CD4-positive, alpha-beta T cell (primary cell): ENCODE measurements at regions not wholly inside any gene's neighbourhood (a gene's known extent, or its start where the extent isn't known, plus 50 kb on each side); places are given as distances from the start of the nearest gene placed in this dataset.

Experiments used
- ATAC-seq: fragments of 200-7000 bp; cut with Tn5 transposase; one replicate; pipeline ENCODE4 v1.10.0; 2022; ENCODE audit warnings: mild to moderate bottlenecking; ENCODE audit not compliant: poor library complexity
- CTCF ChIA-PET: fragments of 350-600 bp; sonication (Branson Sonifier 250); formaldehyde crosslinking; loops from one replicate; lab custom pipeline; 2021; ENCODE audit warnings: antibody characterized with exemption, inconsistent platforms; lab: Charles Lee
- POLR2A ChIA-PET: fragments of 350-600 bp; sonication (Branson Sonifier 250); formaldehyde crosslinking; loops from one replicate; lab custom pipeline; 2021; ENCODE audit warnings: antibody characterized with exemption, inconsistent platforms; lab: Charles Lee
- DNase-seq, 14 experiments: peaks; one replicate each; pipeline ENCODE4 v3.0.0-alpha.2; 2013 to 2020; ENCODE audit warnings: mixed read lengths in 2 of 14
- H3K27ac ChIP-seq, 2 donors: one replicate each; pipeline versions ENCODE4 v1.5.1 to v1.7.0; 2013; ENCODE audit warnings: low read length in 2 of 2, low read depth in 1 of 2, mild to moderate bottlenecking in 1 of 2
- H3K27me3 ChIP-seq, 2 experiments: 1 replicate in 1 of 2; 2 replicates in 1 of 2; pipeline versions ENCODE4 v1.6.1 to v1.7.0; 2013; ENCODE audit warnings: low read length in 2 of 2, control low read depth in 1 of 2, mild to moderate bottlenecking in 1 of 2, moderate library complexity in 1 of 2; ENCODE audit not compliant: insufficient read depth in 2 of 2, control insufficient read depth in 1 of 2
- H3K36me3 ChIP-seq: one replicate; pipeline ENCODE4 v1.6.1; 2013; ENCODE audit warnings: low read length, control low read depth; ENCODE audit not compliant: insufficient read depth
- H3K4me1 ChIP-seq: one replicate; pipeline ENCODE4 v1.6.1; 2013; ENCODE audit warnings: low read length, control low read depth; ENCODE audit not compliant: insufficient read depth
- H3K4me3 ChIP-seq: one replicate; pipeline ENCODE4 v1.5.1; 2013; ENCODE audit warnings: mild to moderate bottlenecking, low read length, moderate library complexity
- H3K9me3 ChIP-seq, 2 experiments: 1 replicate in 1 of 2; 2 replicates in 1 of 2; pipeline versions ENCODE4 v1.6.1 to v1.7.0; 2013; ENCODE audit warnings: low read length in 2 of 2, mild to moderate bottlenecking in 2 of 2, control low read depth in 1 of 2, moderate library complexity in 1 of 2; ENCODE audit not compliant: control insufficient read depth in 1 of 2, insufficient read depth in 1 of 2
- H3K27ac Mint-ChIP-seq: one replicate; pipeline ENCODE4 v1.8.0; 2020; ENCODE audit warnings: mixed read lengths
- H3K27me3 Mint-ChIP-seq: one replicate; pipeline ENCODE4 v1.8.0; 2021; ENCODE audit warnings: mixed read lengths
- H3K36me3 Mint-ChIP-seq: one replicate; pipeline ENCODE4 v1.8.0; 2021; ENCODE audit warnings: low read depth, mixed read lengths
- H3K4me1 Mint-ChIP-seq: one replicate; pipeline ENCODE4 v1.8.0; 2021; ENCODE audit warnings: low read depth, mixed read lengths
- H3K4me3 Mint-ChIP-seq: one replicate; pipeline ENCODE4 v1.8.0; 2020; ENCODE audit warnings: mild to moderate bottlenecking, mixed read lengths
- H3K9me3 Mint-ChIP-seq: one replicate; pipeline ENCODE4 v1.8.0; 2020; ENCODE audit warnings: mixed read lengths
- intact Hi-C, 2 experiments: fragments of 100-400 bp; cut with DNase I in 1 of 2; cut with micrococcal nuclease in 1 of 2; formaldehyde crosslinking; loops; one replicate each; pipeline versions ENCODE4 v1.15.1 to v1.9.0; 2023 to 2025; cut with DNase I, micrococcal nuclease
- TF ChIP-seq, protein P1 (sequence below): fragments of 200-600 bp; IDR thresholded peaks from one replicate; pipeline ENCODE4 v1.8.0; 2022; ENCODE audit warnings: antibody characterized with exemption, mild to moderate bottlenecking

DNA sequence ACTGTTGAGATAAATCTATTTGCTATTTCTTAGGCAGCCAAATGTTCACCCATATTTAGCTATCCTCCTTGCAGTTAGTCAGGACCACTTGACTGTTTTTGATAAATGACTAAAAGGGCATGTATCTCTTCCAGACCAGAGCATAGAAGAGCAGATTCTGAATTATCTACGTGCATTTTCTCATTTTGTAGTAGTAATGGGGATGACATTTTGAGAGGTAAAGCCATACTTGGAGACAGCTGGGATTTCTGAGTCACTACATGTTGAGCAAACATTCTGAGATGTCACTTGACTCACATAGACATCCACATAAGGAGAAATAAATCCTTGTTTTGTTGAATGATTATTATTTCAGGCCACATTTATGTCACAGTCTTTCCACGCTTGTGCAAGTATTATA lies 297.6 kb downstream of the CDH10 start:
- Mint-ChIP-seq H3K4me1 (no peaks in the 10 kb centered on the region), H3K4me3 (no peak overlapping the region), H3K27me3 (no peaks in the 10 kb centered on the region), H3K9me3 (peaks cover 8% of the 10 kb centered on the region), H3K36me3 (no peaks in the 10 kb centered on the region), H3K27ac (no peak overlapping the region)
- ChIA-PET POLR2A (no interaction called here), CTCF (no interaction called here)
- ATAC-seq (no peak), DNase-seq (no peak)
- intact Hi-C loops, result no loop called here
- H3K27me3 ChIP-seq, result no peaks in the 10 kb centered on the region
- H3K36me3 ChIP-seq, result no peaks in the 10 kb centered on the region
- H3K27ac ChIP-seq, result no peak overlapping the region
- peaks cover 0 to 18% of the 10 kb centered on the region in 2 experiments for H3K9me3 ChIP-seq
- H3K4me3 ChIP-seq, result no peak overlapping the region
- TF ChIP-seq, protein P1, sequence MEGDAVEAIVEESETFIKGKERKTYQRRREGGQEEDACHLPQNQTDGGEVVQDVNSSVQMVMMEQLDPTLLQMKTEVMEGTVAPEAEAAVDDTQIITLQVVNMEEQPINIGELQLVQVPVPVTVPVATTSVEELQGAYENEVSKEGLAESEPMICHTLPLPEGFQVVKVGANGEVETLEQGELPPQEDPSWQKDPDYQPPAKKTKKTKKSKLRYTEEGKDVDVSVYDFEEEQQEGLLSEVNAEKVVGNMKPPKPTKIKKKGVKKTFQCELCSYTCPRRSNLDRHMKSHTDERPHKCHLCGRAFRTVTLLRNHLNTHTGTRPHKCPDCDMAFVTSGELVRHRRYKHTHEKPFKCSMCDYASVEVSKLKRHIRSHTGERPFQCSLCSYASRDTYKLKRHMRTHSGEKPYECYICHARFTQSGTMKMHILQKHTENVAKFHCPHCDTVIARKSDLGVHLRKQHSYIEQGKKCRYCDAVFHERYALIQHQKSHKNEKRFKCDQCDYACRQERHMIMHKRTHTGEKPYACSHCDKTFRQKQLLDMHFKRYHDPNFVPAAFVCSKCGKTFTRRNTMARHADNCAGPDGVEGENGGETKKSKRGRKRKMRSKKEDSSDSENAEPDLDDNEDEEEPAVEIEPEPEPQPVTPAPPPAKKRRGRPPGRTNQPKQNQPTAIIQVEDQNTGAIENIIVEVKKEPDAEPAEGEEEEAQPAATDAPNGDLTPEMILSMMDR, result no peak
- no peaks in the 10 kb centered on the region for H3K4me1 ChIP-seq

DNA sequence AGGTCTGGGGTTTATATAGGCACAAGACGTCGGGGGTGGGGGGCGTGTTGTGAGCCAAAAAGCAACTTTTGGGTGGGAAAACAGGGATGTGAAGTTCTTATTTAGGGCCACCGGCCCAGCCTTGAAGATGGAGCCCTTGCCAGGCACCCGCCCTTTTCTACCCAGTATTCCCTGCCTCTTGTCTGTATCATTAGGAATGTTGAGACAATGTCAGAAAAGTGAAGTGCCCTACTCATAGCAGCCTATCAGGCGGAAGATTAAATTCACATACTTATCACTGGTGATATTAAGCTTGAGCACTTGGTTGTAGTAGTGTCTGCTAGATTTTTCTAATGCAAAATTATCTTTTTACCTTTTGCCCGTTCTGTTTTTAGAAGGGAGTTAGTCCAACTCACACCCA lies 293.5 kb downstream of the CDH10 start:
- no peak overlapping the region for H3K27ac ChIP-seq
- POLR2A ChIA-PET, result no interaction called here
- no peak overlapping the region for H3K4me3 ChIP-seq
- peaks cover 0 to 20% of the 10 kb centered on the region in 2 experiments for H3K9me3 ChIP-seq
- no peaks in the 10 kb centered on the region for H3K4me1 Mint-ChIP-seq
- TF ChIP-seq, protein P1, result no peak
- H3K4me1 ChIP-seq, result no peaks in the 10 kb centered on the region
- CTCF ChIA-PET, result no interaction called here
- ATAC-seq (no peak), DNase-seq (no peak)
- intact Hi-C loops, result no loop called here
- H3K27ac Mint-ChIP-seq, result no peak overlapping the region
- no peak overlapping the region for H3K4me3 Mint-ChIP-seq
- no peaks in the 10 kb centered on the region for H3K36me3 Mint-ChIP-seq
- H3K9me3 Mint-ChIP-seq, result peaks cover 10% of the 10 kb centered on the region
- H3K27me3 ChIP-seq, result no peaks in the 10 kb centered on the region
- H3K36me3 ChIP-seq, result no peaks in the 10 kb centered on the region
- H3K27me3 Mint-ChIP-seq, result no peaks in the 10 kb centered on the region

DNA sequence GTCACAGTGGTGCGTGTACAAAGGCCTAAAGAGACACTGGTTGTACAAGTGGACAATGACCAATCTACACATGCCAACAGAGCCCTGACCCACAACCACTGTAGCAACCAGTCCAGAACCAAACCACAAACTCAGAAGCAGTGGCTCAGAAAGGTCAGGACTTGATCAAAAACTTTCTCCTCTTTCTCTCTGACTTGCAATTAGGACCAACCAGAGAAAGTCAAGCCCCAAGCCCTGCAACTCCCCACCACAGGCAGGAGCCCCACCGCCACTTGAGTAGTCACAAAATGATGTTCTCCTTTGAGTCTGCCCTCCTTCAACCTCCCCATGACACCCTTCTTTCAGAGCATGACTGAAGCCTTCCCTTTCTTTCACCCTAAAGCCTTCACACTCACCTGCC lies 291.8 kb downstream of the CDH10 start:
- Histone ChIP-seq H3K27ac (no peak overlapping the region), H3K9me3 (peaks cover 0 to 20% of the 10 kb centered on the region in 2 experiments), H3K4me3 (no peak overlapping the region), H3K27me3 (no peaks in the 10 kb centered on the region), H3K4me1 (no peaks in the 10 kb centered on the region), H3K36me3 (no peaks in the 10 kb centered on the region)
- no peaks in the 10 kb centered on the region for H3K27me3 Mint-ChIP-seq
- H3K9me3 Mint-ChIP-seq, result peaks cover 10% of the 10 kb centered on the region
- TF ChIP-seq, protein P1, result no peak
- intact Hi-C loops, result no loop called here
- ChIA-PET POLR2A (no interaction called here), CTCF (no interaction called here)
- H3K27ac Mint-ChIP-seq, result no peak overlapping the region
- H3K4me1 Mint-ChIP-seq, result no peaks in the 10 kb centered on the region
- no peak for ATAC-seq
- DNase-seq, result no peak
- no peaks in the 10 kb centered on the region for H3K36me3 Mint-ChIP-seq
- no peak overlapping the region for H3K4me3 Mint-ChIP-seq
